ENCODE measurements at regions not wholly inside any gene's neighbourhood (a gene's known extent, or its start where the extent isn't known, plus 50 kb on each side); places are given as distances from the start of the nearest gene placed in this dataset.

GRCh38 chr2:11985817-11986566, 239.6 kb downstream of the LPIN1 start:
- TF ChIP-seq CTCF (IDR thresholded peaks at IDR 0.05) (no peak), POLR2A (IDR thresholded peaks at IDR 0.05) (no peak)
